ENCODE measurements at regions not wholly inside any gene's neighbourhood (a gene's known extent, or its start where the extent isn't known, plus 50 kb on each side); places are given as distances from the start of the nearest gene placed in this dataset.

GRCh38 chr4:41873380-41874295 is 61.6 kb upstream of the TMEM33 start:
- TF ChIP-seq E2F1 (CRISPR knock-in tag; IDR thresholded peaks at IDR 0.05) (no peak), CTCF (IDR thresholded peaks at IDR 0.05) (no peak), CREB1 (CRISPR knock-in tag; IDR thresholded peaks at IDR 0.05) (no peak), USF2 (CRISPR knock-in tag; IDR thresholded peaks at IDR 0.05) (no peak)
